CD4-positive, alpha-beta T cell (primary cell): ENCODE measurements at regions not wholly inside any gene's neighbourhood (a gene's known extent, or its start where the extent isn't known, plus 50 kb on each side); places are given as distances from the start of the nearest gene placed in this dataset.

ENCODE experiments used
- ATAC-seq: fragments of 200-7000 bp; cut with Tn5 transposase; one replicate; pipeline ENCODE4 v1.10.0; 2022; ENCODE audit warnings: mild to moderate bottlenecking; ENCODE audit not compliant: poor library complexity
- CTCF ChIA-PET: fragments of 350-600 bp; sonication (Branson Sonifier 250); formaldehyde crosslinking; loops from one replicate; lab custom pipeline; 2021; ENCODE audit warnings: antibody characterized with exemption, inconsistent platforms; lab: Charles Lee
- POLR2A ChIA-PET: fragments of 350-600 bp; sonication (Branson Sonifier 250); formaldehyde crosslinking; loops from one replicate; lab custom pipeline; 2021; ENCODE audit warnings: antibody characterized with exemption, inconsistent platforms; lab: Charles Lee
- DNase-seq, 14 experiments: peaks; one replicate each; pipeline ENCODE4 v3.0.0-alpha.2; 2013 to 2020; ENCODE audit warnings: mixed read lengths in 2 of 14
- H3K27ac ChIP-seq, 2 donors: one replicate each; pipeline versions ENCODE4 v1.5.1 to v1.7.0; 2013; ENCODE audit warnings: low read length in 2 of 2, low read depth in 1 of 2, mild to moderate bottlenecking in 1 of 2
- H3K27me3 ChIP-seq, 2 experiments: 1 replicate in 1 of 2; 2 replicates in 1 of 2; pipeline versions ENCODE4 v1.6.1 to v1.7.0; 2013; ENCODE audit warnings: low read length in 2 of 2, control low read depth in 1 of 2, mild to moderate bottlenecking in 1 of 2, moderate library complexity in 1 of 2; ENCODE audit not compliant: insufficient read depth in 2 of 2, control insufficient read depth in 1 of 2
- H3K36me3 ChIP-seq: one replicate; pipeline ENCODE4 v1.6.1; 2013; ENCODE audit warnings: low read length, control low read depth; ENCODE audit not compliant: insufficient read depth
- H3K4me1 ChIP-seq: one replicate; pipeline ENCODE4 v1.6.1; 2013; ENCODE audit warnings: low read length, control low read depth; ENCODE audit not compliant: insufficient read depth
- H3K4me3 ChIP-seq: one replicate; pipeline ENCODE4 v1.5.1; 2013; ENCODE audit warnings: mild to moderate bottlenecking, low read length, moderate library complexity
- H3K9me3 ChIP-seq, 2 experiments: 1 replicate in 1 of 2; 2 replicates in 1 of 2; pipeline versions ENCODE4 v1.6.1 to v1.7.0; 2013; ENCODE audit warnings: low read length in 2 of 2, mild to moderate bottlenecking in 2 of 2, control low read depth in 1 of 2, moderate library complexity in 1 of 2; ENCODE audit not compliant: control insufficient read depth in 1 of 2, insufficient read depth in 1 of 2
- H3K27ac Mint-ChIP-seq: one replicate; pipeline ENCODE4 v1.8.0; 2020; ENCODE audit warnings: mixed read lengths
- H3K27me3 Mint-ChIP-seq: one replicate; pipeline ENCODE4 v1.8.0; 2021; ENCODE audit warnings: mixed read lengths
- H3K36me3 Mint-ChIP-seq: one replicate; pipeline ENCODE4 v1.8.0; 2021; ENCODE audit warnings: low read depth, mixed read lengths
- H3K4me1 Mint-ChIP-seq: one replicate; pipeline ENCODE4 v1.8.0; 2021; ENCODE audit warnings: low read depth, mixed read lengths
- H3K4me3 Mint-ChIP-seq: one replicate; pipeline ENCODE4 v1.8.0; 2020; ENCODE audit warnings: mild to moderate bottlenecking, mixed read lengths
- H3K9me3 Mint-ChIP-seq: one replicate; pipeline ENCODE4 v1.8.0; 2020; ENCODE audit warnings: mixed read lengths
- intact Hi-C, 2 experiments: fragments of 100-400 bp; cut with DNase I in 1 of 2; cut with micrococcal nuclease in 1 of 2; formaldehyde crosslinking; loops; one replicate each; pipeline versions ENCODE4 v1.15.1 to v1.9.0; 2023 to 2025; cut with DNase I, micrococcal nuclease
- TF ChIP-seq, protein P1 (sequence below): fragments of 200-600 bp; IDR thresholded peaks from one replicate; pipeline ENCODE4 v1.8.0; 2022; ENCODE audit warnings: antibody characterized with exemption, mild to moderate bottlenecking

DNA sequence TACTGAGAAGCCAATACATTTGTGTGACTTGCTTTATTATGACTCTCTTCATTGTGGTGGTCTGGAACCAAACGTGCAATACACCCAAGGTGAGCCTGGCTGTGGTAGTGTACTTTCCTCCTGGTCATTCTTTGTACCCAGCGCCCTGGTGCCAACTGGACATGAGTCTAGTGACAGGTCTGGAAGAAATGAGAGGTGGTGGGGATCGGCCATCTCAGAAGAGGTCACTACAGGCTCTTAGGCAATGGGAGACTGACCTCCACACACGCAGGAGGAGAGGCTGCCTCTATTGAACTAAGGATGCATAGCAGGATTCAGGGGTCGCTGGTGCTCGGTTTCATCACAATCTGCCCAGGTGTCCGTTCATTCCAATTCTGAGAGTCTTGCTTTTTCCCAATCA, 56.4 kb upstream of the RTL6 start:
- Mint-ChIP-seq H3K4me1 (no peaks in the 10 kb centered on the region), H3K27me3 (peaks cover 34% of the 10 kb centered on the region), H3K9me3 (no peaks in the 10 kb centered on the region), H3K36me3 (no peaks in the 10 kb centered on the region), H3K27ac (no peak overlapping the region), H3K4me3 (no peak overlapping the region)
- H3K9me3 ChIP-seq, result no peaks in the 10 kb centered on the region
- no peaks in the 10 kb centered on the region for H3K36me3 ChIP-seq
- H3K27me3 ChIP-seq, result peaks cover 3 to 5% of the 10 kb centered on the region in 2 experiments
- POLR2A ChIA-PET, result no interaction called here
- intact Hi-C loops, result no loop called here
- peaks cover 7% of the 10 kb centered on the region for H3K4me1 ChIP-seq
- CTCF ChIA-PET, result no interaction called here
- DNase-seq (no peak), ATAC-seq (no peak)
- H3K4me3 ChIP-seq, result no peak overlapping the region
- no peak overlapping the region for H3K27ac ChIP-seq
- TF ChIP-seq, protein P1, sequence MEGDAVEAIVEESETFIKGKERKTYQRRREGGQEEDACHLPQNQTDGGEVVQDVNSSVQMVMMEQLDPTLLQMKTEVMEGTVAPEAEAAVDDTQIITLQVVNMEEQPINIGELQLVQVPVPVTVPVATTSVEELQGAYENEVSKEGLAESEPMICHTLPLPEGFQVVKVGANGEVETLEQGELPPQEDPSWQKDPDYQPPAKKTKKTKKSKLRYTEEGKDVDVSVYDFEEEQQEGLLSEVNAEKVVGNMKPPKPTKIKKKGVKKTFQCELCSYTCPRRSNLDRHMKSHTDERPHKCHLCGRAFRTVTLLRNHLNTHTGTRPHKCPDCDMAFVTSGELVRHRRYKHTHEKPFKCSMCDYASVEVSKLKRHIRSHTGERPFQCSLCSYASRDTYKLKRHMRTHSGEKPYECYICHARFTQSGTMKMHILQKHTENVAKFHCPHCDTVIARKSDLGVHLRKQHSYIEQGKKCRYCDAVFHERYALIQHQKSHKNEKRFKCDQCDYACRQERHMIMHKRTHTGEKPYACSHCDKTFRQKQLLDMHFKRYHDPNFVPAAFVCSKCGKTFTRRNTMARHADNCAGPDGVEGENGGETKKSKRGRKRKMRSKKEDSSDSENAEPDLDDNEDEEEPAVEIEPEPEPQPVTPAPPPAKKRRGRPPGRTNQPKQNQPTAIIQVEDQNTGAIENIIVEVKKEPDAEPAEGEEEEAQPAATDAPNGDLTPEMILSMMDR, result no peak

DNA sequence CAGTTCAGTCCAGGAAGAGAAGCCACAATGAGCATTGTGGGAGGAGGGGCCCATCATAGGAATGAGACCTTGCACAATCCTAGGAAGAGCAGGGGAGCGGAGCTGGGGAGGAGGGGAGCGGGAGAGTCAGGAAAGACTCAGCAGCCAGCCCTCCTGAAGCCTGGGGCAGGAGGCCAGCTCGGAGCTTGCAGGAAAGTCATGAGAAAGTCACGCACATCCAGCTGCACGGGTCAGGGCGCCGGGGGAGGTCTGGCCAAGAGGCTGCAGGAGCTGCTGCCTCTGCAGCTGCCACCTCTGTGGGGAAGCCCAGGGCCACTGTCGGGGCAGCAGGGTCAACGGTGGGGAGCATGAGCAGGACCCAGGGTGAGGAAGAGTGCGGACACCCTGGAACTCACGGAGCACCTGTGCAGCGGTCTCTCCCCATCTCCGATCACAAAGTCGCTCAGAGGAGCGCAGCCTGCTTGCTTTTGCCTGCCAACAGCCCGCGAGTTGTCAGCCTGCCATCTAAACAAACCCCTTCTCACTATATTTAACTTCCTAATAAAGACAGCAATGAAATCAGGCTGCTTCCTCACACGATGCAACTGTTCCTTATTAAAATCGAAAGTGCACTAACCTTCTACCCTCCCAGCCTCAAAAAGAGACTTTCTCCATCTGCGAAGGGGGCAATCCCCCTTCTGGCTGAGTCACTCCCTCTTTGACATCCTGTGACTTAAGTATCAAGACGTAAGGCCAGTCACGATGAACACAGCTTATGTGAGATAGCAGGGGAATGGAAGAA, 52.9 kb upstream of the RTL6 start:
- no peak overlapping the region for H3K4me3 Mint-ChIP-seq
- no peak for ATAC-seq
- intact Hi-C loops, result no loop called here

DNA sequence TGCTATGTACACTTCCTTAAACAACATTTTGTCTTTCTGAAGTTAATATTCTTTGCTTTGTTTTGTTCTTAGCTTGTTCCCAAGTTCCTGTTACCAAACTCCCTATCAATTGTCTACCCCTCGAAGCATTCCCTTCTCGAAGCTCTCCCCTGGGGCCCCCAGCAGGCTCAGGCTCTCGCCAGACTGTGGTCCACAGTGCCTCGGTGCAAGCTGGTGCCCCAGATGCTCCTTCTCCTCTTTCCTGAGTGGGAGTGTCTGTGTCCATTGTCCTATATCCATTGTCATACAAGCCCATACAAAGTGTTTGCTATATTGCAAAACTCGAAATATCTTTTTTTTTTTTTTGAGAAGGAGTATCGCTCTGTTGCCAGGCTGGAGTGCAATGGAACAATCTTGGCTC, 51.7 kb upstream of the RTL6 start:
- no peak overlapping the region for H3K27ac Mint-ChIP-seq
- Histone ChIP-seq H3K4me1 (peaks cover 7% of the 10 kb centered on the region), H3K9me3 (peaks cover 0 to 6% of the 10 kb centered on the region in 2 experiments), H3K27me3 (peaks cover 2 to 5% of the 10 kb centered on the region in 2 experiments), H3K36me3 (no peaks in the 10 kb centered on the region), H3K27ac (no peak overlapping the region), H3K4me3 (no peak overlapping the region)
- H3K4me1 Mint-ChIP-seq, result no peaks in the 10 kb centered on the region
- no peak overlapping the region for H3K4me3 Mint-ChIP-seq
- TF ChIP-seq, protein P1, result no peak
- no peaks in the 10 kb centered on the region for H3K9me3 Mint-ChIP-seq
- ATAC-seq (no peak), DNase-seq (no peak)
- intact Hi-C loops, result no loop called here
- H3K27me3 Mint-ChIP-seq, result peaks cover 14% of the 10 kb centered on the region
- CTCF ChIA-PET, result interaction anchor here (0.6 to 0.7 kb wide), 2 partner anchors 35 to 1135 kb away, joined by 3 to 4 read pairs; no protein-coding TSS in a partner anchor
- POLR2A ChIA-PET, result no interaction called here
- no peaks in the 10 kb centered on the region for H3K36me3 Mint-ChIP-seq

More for the DNA sequence above, 52.9 kb upstream of the RTL6 start:
- H3K27me3 Mint-ChIP-seq, result peaks cover 26% of the 10 kb centered on the region
- Histone ChIP-seq H3K4me3 (no peak overlapping the region), H3K4me1 (peaks cover 7% of the 10 kb centered on the region), H3K27ac (no peak overlapping the region), H3K36me3 (no peaks in the 10 kb centered on the region), H3K9me3 (peaks cover 0 to 6% of the 10 kb centered on the region in 2 experiments), H3K27me3 (peaks cover 2 to 5% of the 10 kb centered on the region in 2 experiments)
- no peaks in the 10 kb centered on the region for H3K36me3 Mint-ChIP-seq
- no peaks in the 10 kb centered on the region for H3K4me1 Mint-ChIP-seq
- ChIA-PET CTCF (no interaction called here), POLR2A (no interaction called here)
- TF ChIP-seq, protein P1, result no peak
- no peak overlapping the region for H3K27ac Mint-ChIP-seq
- no peaks in the 10 kb centered on the region for H3K9me3 Mint-ChIP-seq
- DNase-seq, result peak in 3 of 14 experiments; percentile 21 to 70 (median 49)
